IMR-90 (cell line): ENCODE measurements at regions not wholly inside any gene's neighbourhood (a gene's known extent, or its start where the extent isn't known, plus 50 kb on each side); places are given as distances from the start of the nearest gene placed in this dataset.

Experiments used
- ATAC-seq: fragments of 200-7000 bp; cut with Tn5 transposase; 2 replicates; pipeline ENCODE4 v1.9.1; 2020; ENCODE audit warnings: low read depth, mild to moderate bottlenecking, moderate library complexity
- BruUV-seq: library from RNA; stranded (reverse); fragments of 400-500 nt; replicated peaks from 2 replicates; lab custom pipeline; 2021; lab: Mats Ljungman, UMichigan
- CTCF ChIA-PET: fragments of 300-600 bp; formaldehyde crosslinking; extraction: SDS; loops from one replicate; lab custom pipeline; 2021; ENCODE audit warnings: antibody characterized with exemption; lab: Yijun Ruan, JAX
- POLR2A ChIA-PET: fragments of 300-600 bp; sonication (Branson Sonifier 250); formaldehyde crosslinking; loops from one replicate; lab custom pipeline; 2022; ENCODE audit warnings: antibody characterized with exemption; ENCODE audit not compliant: unreplicated experiment; lab: Charles Lee
- DNase-seq: peaks from one replicate; pipeline ENCODE4 v3.0.0; 2013
- H2AFZ ChIP-seq: replicated peaks from 2 replicates; pipeline ENCODE3; 2013; ENCODE audit warnings: low read length, mild to moderate bottlenecking; ENCODE audit not compliant: poor library complexity
- H2AK5ac ChIP-seq: 2 replicates; pipeline ENCODE4 v1.6.1; 2013; ENCODE audit warnings: low read depth, low read length, inconsistent platforms
- H2AK9ac ChIP-seq: replicated peaks from 2 replicates; pipeline ENCODE3; 2013; ENCODE audit warnings: mild to moderate bottlenecking, low read depth, low read length, moderate library complexity; ENCODE audit not compliant: poor library complexity
- H2BK120ac ChIP-seq: 2 replicates; pipeline ENCODE4 v1.6.1; 2013; ENCODE audit warnings: low read depth, low read length, inconsistent platforms
- H2BK15ac ChIP-seq: 3 replicates; pipeline ENCODE4 v1.6.1; 2013; ENCODE audit warnings: low read depth, low read length, inconsistent platforms
- H2BK20ac ChIP-seq: 2 replicates; pipeline ENCODE4 v1.6.1; 2013; ENCODE audit warnings: low read depth, mild to moderate bottlenecking, inconsistent platforms, low read length, moderate library complexity
- H2BK5ac ChIP-seq: 2 replicates; pipeline ENCODE4 v1.6.1; 2013; ENCODE audit warnings: mild to moderate bottlenecking, low read depth, low read length, inconsistent platforms; ENCODE audit not compliant: poor library complexity, severe bottlenecking
- H3K14ac ChIP-seq: replicated peaks from 2 replicates; pipeline ENCODE4 v1.6.1; 2013; ENCODE audit warnings: low read depth, low read length, inconsistent platforms
- H3K18ac ChIP-seq: 2 replicates; pipeline ENCODE4 v1.6.1; 2013; ENCODE audit warnings: low read depth, low read length, control low read depth
- H3K23ac ChIP-seq: 2 replicates; pipeline ENCODE4 v1.6.1; 2013; ENCODE audit warnings: low read depth, low read length, inconsistent platforms
- H3K27ac ChIP-seq: 2 replicates; pipeline ENCODE4 v1.5.1; 2013; ENCODE audit warnings: mild to moderate bottlenecking, control low read depth, low read length; ENCODE audit not compliant: insufficient read depth
- H3K27me3 ChIP-seq: 2 replicates; pipeline ENCODE4 v1.6.1; 2013; ENCODE audit warnings: low read length; ENCODE audit not compliant: control insufficient read depth, insufficient read depth
- H3K36me3 ChIP-seq: 2 replicates; pipeline ENCODE4 v1.6.1; 2013; ENCODE audit warnings: low read length, mixed read lengths; ENCODE audit not compliant: control insufficient read depth, insufficient read depth
- H3K4ac ChIP-seq: 2 replicates; pipeline ENCODE4 v1.6.1; 2013; ENCODE audit warnings: low read depth, low read length, inconsistent platforms
- H3K4me1 ChIP-seq: 2 replicates; pipeline ENCODE4 v1.6.1; 2013; ENCODE audit warnings: low read length, mixed read lengths; ENCODE audit not compliant: control insufficient read depth, insufficient read depth
- H3K4me2 ChIP-seq: 2 replicates; pipeline ENCODE4 v1.6.1; 2013; ENCODE audit warnings: low read depth, mild to moderate bottlenecking, control low read depth, low read length, moderate library complexity
- H3K4me3 ChIP-seq: 2 replicates; pipeline ENCODE4 v1.5.1; 2013; ENCODE audit warnings: low read depth, mild to moderate bottlenecking, control low read depth, low read length, moderate library complexity; ENCODE audit not compliant: insufficient read depth
- H3K56ac ChIP-seq: 2 replicates; pipeline ENCODE4 v1.6.1; 2013; ENCODE audit warnings: low read length, inconsistent platforms; ENCODE audit not compliant: insufficient read depth; ENCODE audit errors: extremely low read depth
- H3K79me1 ChIP-seq, 2 experiments: 2 replicates each; pipeline ENCODE4 v1.6.1; 2013; ENCODE audit warnings: low read length in 2 of 2, inconsistent platforms in 1 of 2, low read depth in 1 of 2
- H3K9ac ChIP-seq: 2 replicates; pipeline ENCODE4 v1.6.1; 2013; ENCODE audit warnings: low read depth, low read length, control low read depth
- H3K9me1 ChIP-seq: 2 replicates; pipeline ENCODE4 v1.6.1; 2013; ENCODE audit warnings: low read length, inconsistent platforms; ENCODE audit not compliant: insufficient read depth
- H3K9me3 ChIP-seq: 2 replicates; pipeline ENCODE4 v1.6.1; 2013; ENCODE audit warnings: low read length; ENCODE audit not compliant: control insufficient read depth, insufficient read depth
- H4K20me1 ChIP-seq: 2 replicates; pipeline ENCODE4 v1.6.1; 2013; ENCODE audit warnings: low read length, inconsistent platforms; ENCODE audit not compliant: insufficient read depth
- H4K5ac ChIP-seq: 2 replicates; pipeline ENCODE4 v1.6.1; 2013; ENCODE audit warnings: mild to moderate bottlenecking, low read depth, low read length, control low read depth
- H4K8ac ChIP-seq, 2 experiments: 2 replicates each; pipeline ENCODE4 v1.6.1; 2013; ENCODE audit warnings: low read depth in 2 of 2, low read length in 2 of 2, control low read depth in 1 of 2, inconsistent platforms in 1 of 2
- H4K91ac ChIP-seq: 2 replicates; pipeline ENCODE4 v1.6.1; 2013; ENCODE audit warnings: low read depth, low read length, inconsistent platforms; ENCODE audit not compliant: insufficient read depth
- BHLHE40 ChIP-seq: fragments of 150-350 bp; IDR thresholded peaks from 2 replicates; pipeline ENCODE4 v1.6.1; 2016; ENCODE audit warnings: mild to moderate bottlenecking, low read depth, low read length
- CEBPB ChIP-seq: IDR thresholded peaks from 2 replicates; pipeline ENCODE4 v1.6.1; 2012; ENCODE audit warnings: low read depth, low read length, improper control_type of control experiment
- CHD1 ChIP-seq: IDR thresholded peaks from 2 replicates; pipeline ENCODE4 v1.6.1; 2012; ENCODE audit warnings: low read depth, low read length, improper control_type of control experiment
- CTCF ChIP-seq: conservative IDR thresholded peaks from 2 replicates; pipeline ENCODE4 v1.5.1; 2012; ENCODE audit warnings: mild to moderate bottlenecking, low read depth, low read length, improper control_type of control experiment
- ELK1 ChIP-seq: fragments of 150-350 bp; IDR thresholded peaks from 2 replicates; pipeline ENCODE4 v1.6.1; 2016; ENCODE audit warnings: low read depth, mild to moderate bottlenecking, low read length, moderate library complexity, borderline replicate concordance
- FOS ChIP-seq: fragments of 150-350 bp; IDR thresholded peaks from 2 replicates; pipeline ENCODE4 v1.6.1; 2016; ENCODE audit warnings: low read depth, low read length
- MAFK ChIP-seq: IDR thresholded peaks from 2 replicates; pipeline ENCODE4 v1.6.1; 2012; ENCODE audit warnings: low read depth, low read length, improper control_type of control experiment
- MXI1 ChIP-seq: IDR thresholded peaks from 2 replicates; pipeline ENCODE4 v1.6.1; 2012; ENCODE audit warnings: low read depth, mild to moderate bottlenecking, low read length, moderate library complexity, borderline replicate concordance
- NFE2L2 ChIP-seq: fragments of 150-350 bp; IDR thresholded peaks from 2 replicates; pipeline ENCODE4 v1.6.1; 2016; ENCODE audit warnings: low read depth, mild to moderate bottlenecking, low read length
- POLR2A ChIP-seq: IDR thresholded peaks from 2 replicates; pipeline ENCODE4 v1.6.1; 2012; ENCODE audit warnings: mild to moderate bottlenecking, low read depth, low read length
- RAD21 ChIP-seq: IDR thresholded peaks from 2 replicates; pipeline ENCODE4 v1.6.1; 2012; ENCODE audit warnings: low read length, improper control_type of control experiment
- RCOR1 ChIP-seq: IDR thresholded peaks from 2 replicates; pipeline ENCODE4 v1.6.1; 2012; ENCODE audit warnings: mild to moderate bottlenecking, low read length, improper control_type of control experiment; ENCODE audit not compliant: insufficient replicate concordance
- RFX5 ChIP-seq: IDR thresholded peaks from 2 replicates; pipeline ENCODE4 v1.8.0; 2012; ENCODE audit warnings: low read depth, mild to moderate bottlenecking, low read length, moderate library complexity
- USF2 ChIP-seq: fragments of 150-350 bp; IDR thresholded peaks from 2 replicates; pipeline ENCODE4 v1.6.1; 2017; ENCODE audit warnings: mild to moderate bottlenecking, antibody characterized with exemption, low read length, low read depth
- WGBS, 2 experiments: methylation state at CpG; one replicate each; pipeline versions ENCODE4 v1.1.5 to v1.1.7; 2013; ENCODE audit warnings: missing lambda C conversion rate in 2 of 2; ENCODE audit not compliant: insufficient read length in 1 of 2; ENCODE audit errors: extremely low coverage in 2 of 2; 5-methylcytosine and 5-hydroxymethylcytosine counted together
- dilution Hi-C: fragments of 300-500 bp; cut with HindIII; formaldehyde crosslinking; loops from one replicate; pipeline ENCODE4 v1.14.3; 2018; ENCODE audit warnings: low sequenced_read_pairs; ENCODE audit not compliant: unreplicated experiment
- in situ Hi-C: fragments of 300-500 bp; cut with MboI; formaldehyde crosslinking; loops from 3 replicates; pipeline ENCODE4 v1.14.3; 2019; ENCODE audit warnings: low sequenced_read_pairs, inconsistent platforms, mixed read lengths
- intact Hi-C: fragments of 100-400 bp; cut with micrococcal nuclease; formaldehyde crosslinking; loops from 2 replicates; pipeline ENCODE4 v1.10.0; 2022

- ChIA-PET CTCF (no interaction called here), POLR2A (no interaction called here)
- dilution Hi-C loops (no loop called here), intact Hi-C loops (no loop called here), in situ Hi-C loops (no loop called here)
- no peak overlapping the region for H3K18ac ChIP-seq
- H3K23ac ChIP-seq, result no peak overlapping the region
- no peak overlapping the region for H3K4me3 ChIP-seq
- no peaks in the 10 kb centered on the region for H3K36me3 ChIP-seq
- no peaks in the 10 kb centered on the region for H4K20me1 ChIP-seq
- no peak overlapping the region for H4K8ac ChIP-seq
- no peak overlapping the region for H2AK5ac ChIP-seq
- no peak for ATAC-seq
- H2AK9ac ChIP-seq, result no peak overlapping the region
- no peak overlapping the region for H3K14ac ChIP-seq
- H3K4ac ChIP-seq, result no peak overlapping the region
- WGBS, 2 experiments, result no CpG with 5 or more reads among the region's 13 CpGs
- TF ChIP-seq RAD21 (no peak), CTCF (no peak), MAFK (no peak), NFE2L2 (no peak), CEBPB (no peak), POLR2A (no peak), FOS (no peak), USF2 (no peak), BHLHE40 (no peak), RCOR1 (no peak), RFX5 (no peak), CHD1 (no peak), ELK1 (no peak), MXI1 (no peak)
- H3K9me1 ChIP-seq, result no peaks in the 10 kb centered on the region
- no peak overlapping the region for H4K91ac ChIP-seq
- H3K9ac ChIP-seq, result no peak overlapping the region
- H3K56ac ChIP-seq, result no peak overlapping the region
- BruUV-seq, result no TSS peak
- H2BK15ac ChIP-seq, result no peak overlapping the region
- no peak overlapping the region for H2AFZ ChIP-seq
- H2BK5ac ChIP-seq, result no peak overlapping the region
- H3K27ac ChIP-seq, result no peak overlapping the region
- H3K27me3 ChIP-seq, result no peaks in the 10 kb centered on the region
- no peak overlapping the region for H2BK120ac ChIP-seq
- H3K79me1 ChIP-seq, result no peaks in the 10 kb centered on the region
- no peak overlapping the region for H4K5ac ChIP-seq
- H3K4me2 ChIP-seq, result no peak overlapping the region
- no peak overlapping the region for H2BK20ac ChIP-seq
- no peak for DNase-seq
- no peaks in the 10 kb centered on the region for H3K4me1 ChIP-seq
- H3K9me3 ChIP-seq, result no peaks in the 10 kb centered on the region
These were observed 419.6 kb upstream of the POU3F3 start for GRCh38 chr2:104434318-104434792.
